SK-N-SH (cell line): ENCODE measurements at regions not wholly inside any gene's neighbourhood (a gene's known extent, or its start where the extent isn't known, plus 50 kb on each side); places are given as distances from the start of the nearest gene placed in this dataset.

Experiments used
- CTCF ChIA-PET: fragments of 300-600, 350-600 bp; formaldehyde crosslinking; extraction: SDS; loops from one replicate; lab custom pipeline; 2021; lab: Yijun Ruan, JAX
- POLR2A ChIA-PET: fragments of 350-600 bp; sonication (Branson Sonifier 250); formaldehyde crosslinking; extraction: SDS; loops from one replicate; lab custom pipeline; 2020; ENCODE audit warnings: antibody characterized with exemption, inconsistent platforms; lab: Yijun Ruan, JAX
- DNase-seq: peaks from one replicate; pipeline ENCODE4 v3.0.0; 2012
- H2AFZ ChIP-seq: fragments of 200-600 bp; sonication (generic); 2 replicates; pipeline ENCODE4 v1.8.1; 2016; ENCODE audit warnings: antibody characterized with exemption, mild to moderate bottlenecking, low read depth
- H3F3A ChIP-seq: fragments of 200-600 bp; sonication (generic); replicated peaks from 2 replicates; pipeline ENCODE3; 2016; ENCODE audit warnings: antibody characterized with exemption, mild to moderate bottlenecking; ENCODE audit not compliant: insufficient read depth
- H3K27ac ChIP-seq, 2 experiments: fragments of 200-500 bp in 1 of 2; fragments of 200-600 bp in 1 of 2; sonication (Bioruptor generic) in 1 of 2; sonication (generic), shearing (Covaris generic) in 1 of 2; 2 replicates each; pipeline versions ENCODE4 v1.5.1 to v1.6.1; 2014 to 2016; ENCODE audit warnings: low read depth in 2 of 2, inconsistent platforms in 1 of 2, low read length in 1 of 2, mild to moderate bottlenecking in 1 of 2, mixed read lengths in 1 of 2
- H3K27me3 ChIP-seq: fragments of 200-600 bp; sonication (generic), shearing (Covaris generic); 2 replicates; pipeline ENCODE4 v1.6.1; 2016; ENCODE audit warnings: mixed run types; ENCODE audit not compliant: insufficient read depth
- H3K36me3 ChIP-seq, 2 experiments: fragments of 200-500 bp in 1 of 2; fragments of 200-600 bp in 1 of 2; sonication (Bioruptor generic) in 1 of 2; sonication (generic) in 1 of 2; replicated peaks in 1 of 2; 2 replicates each; pipeline versions ENCODE3 to v1.5.1; 2014 to 2016; ENCODE audit warnings: low read length in 1 of 2, mild to moderate bottlenecking in 1 of 2; ENCODE audit not compliant: insufficient read depth in 2 of 2, control insufficient read depth in 1 of 2
- H3K4me1 ChIP-seq, 2 experiments: fragments of 200-500 bp in 1 of 2; fragments of 200-600 bp in 1 of 2; sonication (Bioruptor generic) in 1 of 2; sonication (generic), shearing (Covaris generic) in 1 of 2; 2 replicates each; pipeline versions ENCODE4 v1.5.1 to v1.6.1; 2014 to 2016; ENCODE audit warnings: low read depth in 1 of 2, low read length in 1 of 2, mixed run types in 1 of 2; ENCODE audit not compliant: insufficient read depth in 2 of 2, control insufficient read depth in 1 of 2
- H3K4me2 ChIP-seq: fragments of 200-600 bp; sonication (generic), shearing (Covaris generic); 2 replicates; pipeline ENCODE4 v1.6.1; 2017; ENCODE audit warnings: mixed run types
- H3K4me3 ChIP-seq, 2 experiments: fragments of 200-500 bp in 1 of 2; fragments of 200-600 bp in 1 of 2; sonication (Bioruptor generic) in 1 of 2; sonication (generic), shearing (Covaris generic) in 1 of 2; 2 replicates each; pipeline versions ENCODE4 v1.5.1 to v1.8.1; 2014 to 2016; ENCODE audit warnings: low read depth in 2 of 2, inconsistent platforms in 1 of 2, low read length in 1 of 2, mild to moderate bottlenecking in 1 of 2, mixed read lengths in 1 of 2, moderate library complexity in 1 of 2
- H3K79me2 ChIP-seq: fragments of 200-600 bp; sonication (generic); 2 replicates; pipeline ENCODE4 v1.8.1; 2017; ENCODE audit warnings: mild to moderate bottlenecking; ENCODE audit not compliant: insufficient read depth
- H3K9ac ChIP-seq: fragments of 200-600 bp; sonication (generic); 2 replicates; pipeline ENCODE4 v1.6.1; 2017; ENCODE audit warnings: mixed run types
- H3K9me2 ChIP-seq: fragments of 200-600 bp; sonication (generic); 2 replicates; pipeline ENCODE4 v1.6.1; 2017; ENCODE audit warnings: mixed run types
- H3K9me3 ChIP-seq: fragments of 200-600 bp; sonication (generic); 2 replicates; pipeline ENCODE4 v1.6.1; 2017; ENCODE audit warnings: mixed run types, mild to moderate bottlenecking, moderate library complexity
- H4K20me1 ChIP-seq: fragments of 200-600 bp; sonication (generic); 2 replicates; pipeline ENCODE4 v1.6.1; 2017; ENCODE audit warnings: mild to moderate bottlenecking, mixed run types; ENCODE audit not compliant: insufficient read depth
- ELF1 ChIP-seq: IDR thresholded peaks from 2 replicates; pipeline ENCODE4 v1.4.0; 2012
- GATA2 ChIP-seq: sonication (generic); formaldehyde crosslinking; IDR thresholded peaks from 2 replicates; pipeline ENCODE4 v1.5.0; 2020; ENCODE audit warnings: mild to moderate bottlenecking, missing genetic modification reagents
- NFIC ChIP-seq: IDR thresholded peaks from 2 replicates; pipeline ENCODE4 v1.4.0; 2012; ENCODE audit warnings: borderline replicate concordance
- TAF1 ChIP-seq: IDR thresholded peaks from 2 replicates; pipeline ENCODE4 v1.6.1; 2012; ENCODE audit warnings: low read depth, mild to moderate bottlenecking, low read length, moderate library complexity, borderline replicate concordance
- WGBS: methylation state at CpG from one replicate; pipeline ENCODE4 v1.1.6; 2017; ENCODE audit warnings: low lambda C conversion rate; 5-methylcytosine and 5-hydroxymethylcytosine counted together
- TF ChIP-seq, protein P1 (sequence below): IDR thresholded peaks from 2 replicates; pipeline ENCODE4 v1.4.0; 2012; ENCODE audit warnings: low read depth, borderline replicate concordance
- TF ChIP-seq, protein P2 (sequence below): IDR thresholded peaks from 2 replicates; pipeline ENCODE4 v1.4.0; 2012; ENCODE audit warnings: low read depth
- TF ChIP-seq, protein P3 (sequence below): fragments of 150-350 bp; IDR thresholded peaks from 2 replicates; pipeline ENCODE4 v1.6.1; 2017; ENCODE audit warnings: antibody characterized with exemption, low read length, low read depth, borderline replicate concordance

DNA sequence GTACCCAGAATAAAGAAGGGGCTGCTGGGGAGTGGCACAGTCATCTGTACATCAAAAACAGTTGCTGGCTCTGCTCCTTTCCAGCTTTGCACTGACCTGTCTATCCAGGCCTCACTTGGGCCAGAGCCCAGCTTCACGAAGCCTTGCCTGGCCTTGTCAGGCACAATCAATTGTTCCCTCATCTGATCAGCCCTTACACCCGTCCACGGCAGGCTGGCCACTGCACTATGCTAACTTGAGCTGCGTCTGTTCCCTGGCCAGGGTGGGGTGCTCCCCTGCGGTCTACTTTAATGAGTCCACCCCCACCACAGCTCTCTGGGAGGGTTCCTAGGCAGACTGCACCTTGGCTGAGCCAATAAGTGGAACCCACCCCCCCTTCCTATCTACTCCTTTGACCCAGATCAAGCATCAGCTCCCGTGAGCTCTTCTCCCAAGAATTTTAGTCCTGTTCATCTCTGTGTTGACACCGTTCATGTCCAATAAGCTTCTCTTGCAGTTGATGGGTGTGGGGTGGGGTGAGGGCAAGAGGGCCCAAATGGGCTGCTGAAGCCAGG, 74.3 kb upstream of the MLN start (continued):
- TF ChIP-seq, protein P1, sequence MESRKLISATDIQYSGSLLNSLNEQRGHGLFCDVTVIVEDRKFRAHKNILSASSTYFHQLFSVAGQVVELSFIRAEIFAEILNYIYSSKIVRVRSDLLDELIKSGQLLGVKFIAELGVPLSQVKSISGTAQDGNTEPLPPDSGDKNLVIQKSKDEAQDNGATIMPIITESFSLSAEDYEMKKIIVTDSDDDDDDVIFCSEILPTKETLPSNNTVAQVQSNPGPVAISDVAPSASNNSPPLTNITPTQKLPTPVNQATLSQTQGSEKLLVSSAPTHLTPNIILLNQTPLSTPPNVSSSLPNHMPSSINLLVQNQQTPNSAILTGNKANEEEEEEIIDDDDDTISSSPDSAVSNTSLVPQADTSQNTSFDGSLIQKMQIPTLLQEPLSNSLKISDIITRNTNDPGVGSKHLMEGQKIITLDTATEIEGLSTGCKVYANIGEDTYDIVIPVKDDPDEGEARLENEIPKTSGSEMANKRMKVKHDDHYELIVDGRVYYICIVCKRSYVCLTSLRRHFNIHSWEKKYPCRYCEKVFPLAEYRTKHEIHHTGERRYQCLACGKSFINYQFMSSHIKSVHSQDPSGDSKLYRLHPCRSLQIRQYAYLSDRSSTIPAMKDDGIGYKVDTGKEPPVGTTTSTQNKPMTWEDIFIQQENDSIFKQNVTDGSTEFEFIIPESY, result no peak
- no peak for TF ChIP-seq GATA2 (CRISPR knock-in tag)
- TF ChIP-seq, protein P2, sequence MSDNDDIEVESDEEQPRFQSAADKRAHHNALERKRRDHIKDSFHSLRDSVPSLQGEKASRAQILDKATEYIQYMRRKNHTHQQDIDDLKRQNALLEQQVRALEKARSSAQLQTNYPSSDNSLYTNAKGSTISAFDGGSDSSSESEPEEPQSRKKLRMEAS, result no peak
- TF ChIP-seq ELF1, result no peak
- no peak for TF ChIP-seq NFIC

DNA sequence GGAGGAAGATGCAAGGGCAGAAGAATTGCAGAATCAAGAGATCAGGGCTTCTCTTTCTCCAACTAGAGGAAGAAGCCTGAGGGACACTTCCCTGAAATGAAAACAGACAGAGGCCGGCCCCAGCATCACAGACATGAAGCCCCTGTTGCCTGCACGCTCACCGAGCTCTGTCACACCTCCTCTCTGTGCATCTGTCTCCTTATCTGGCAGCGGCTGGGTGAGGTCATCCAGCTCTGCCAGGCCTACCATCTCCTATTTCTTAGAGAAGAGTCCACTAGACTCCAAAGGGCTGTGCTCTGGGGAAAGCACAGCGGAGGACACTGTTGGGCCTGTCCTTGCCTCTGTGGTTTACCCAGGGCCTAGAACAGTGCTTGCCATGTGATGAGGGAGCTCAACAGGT, 71.9 kb upstream of the MLN start:
- Histone ChIP-seq H3K9me2 (no peaks in the 10 kb centered on the region), H3K36me3 (no peaks in the 10 kb centered on the region), H3K27me3 (no peaks in the 10 kb centered on the region), H3K4me1 (peaks cover 0 to 13% of the 10 kb centered on the region in 2 experiments; a peak in 1 of 4 replicates), H3K4me3 (no peak overlapping the region), H2AFZ (no peak overlapping the region), H3K79me2 (no peaks in the 10 kb centered on the region), H3K4me2 (no peak overlapping the region), H3K9me3 (no peaks in the 10 kb centered on the region), H3K27ac (no peak overlapping the region; a peak in 1 of 4 replicates), H3F3A (no peaks in the 10 kb centered on the region), H4K20me1 (no peaks in the 10 kb centered on the region), H3K9ac (no peak overlapping the region)
- CTCF ChIA-PET, result interaction anchor here (0.8 kb wide), 2 partner anchors 51 to 88 kb away, joined by 3 read pairs; no protein-coding TSS in a partner anchor
- 77% methylated on average over 3 of the region's 5 CpGs for WGBS
- DNase-seq, result peak; percentile 67
- TF ChIP-seq GATA2 (CRISPR knock-in tag), result peak; percentile 50
- TF ChIP-seq, protein P3, sequence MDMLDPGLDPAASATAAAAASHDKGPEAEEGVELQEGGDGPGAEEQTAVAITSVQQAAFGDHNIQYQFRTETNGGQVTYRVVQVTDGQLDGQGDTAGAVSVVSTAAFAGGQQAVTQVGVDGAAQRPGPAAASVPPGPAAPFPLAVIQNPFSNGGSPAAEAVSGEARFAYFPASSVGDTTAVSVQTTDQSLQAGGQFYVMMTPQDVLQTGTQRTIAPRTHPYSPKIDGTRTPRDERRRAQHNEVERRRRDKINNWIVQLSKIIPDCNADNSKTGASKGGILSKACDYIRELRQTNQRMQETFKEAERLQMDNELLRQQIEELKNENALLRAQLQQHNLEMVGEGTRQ, result no peak
- POLR2A ChIA-PET, result interaction anchor here (0.6 kb wide), 1 partner anchor 9 kb away, joined by 3 read pairs; no protein-coding TSS in a partner anchor

DNA sequence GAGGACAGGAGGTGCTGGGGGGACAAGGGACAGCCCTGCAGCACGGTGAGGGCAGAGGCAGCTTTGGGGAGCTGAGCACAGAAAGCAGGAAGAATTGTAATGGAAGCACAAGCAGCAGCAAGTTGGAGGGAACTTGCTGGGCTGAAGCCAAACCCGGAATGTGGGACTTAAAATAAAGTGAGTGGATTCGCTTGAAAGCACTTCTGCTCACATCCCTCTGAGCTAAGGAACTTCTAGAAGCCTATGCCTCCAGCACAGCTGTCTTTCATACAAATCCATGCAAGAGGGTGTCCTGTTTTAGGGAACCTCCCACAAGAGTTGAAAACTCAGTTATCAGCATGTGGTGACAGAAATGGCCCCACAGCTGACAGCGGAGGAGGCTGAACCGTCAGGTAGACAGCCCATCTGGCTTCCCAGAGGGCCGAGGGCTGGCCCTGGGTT, 71.4 kb upstream of the MLN start:
- H3K79me2 ChIP-seq, result no peaks in the 10 kb centered on the region
- H2AFZ ChIP-seq, result no peak overlapping the region
- no peaks in the 10 kb centered on the region for H4K20me1 ChIP-seq
- no peak overlapping the region for H3K9ac ChIP-seq
- no peak overlapping the region for H3K4me2 ChIP-seq
- ChIA-PET CTCF (interaction anchor here (0.8 kb wide), 1 partner anchor 87 kb away, joined by 3 read pairs; no protein-coding TSS in a partner anchor), POLR2A (interaction anchor here (0.6 kb wide), 1 partner anchor 10 kb away, joined by 3 read pairs; no protein-coding TSS in a partner anchor)
- H3F3A ChIP-seq, result no peaks in the 10 kb centered on the region
- no peaks in the 10 kb centered on the region for H3K9me3 ChIP-seq
- H3K9me2 ChIP-seq, result no peaks in the 10 kb centered on the region
- no peak overlapping the region for H3K27ac ChIP-seq
- H3K4me3 ChIP-seq, result no peak overlapping the region
- DNase-seq, result no peak
- H3K27me3 ChIP-seq, result no peaks in the 10 kb centered on the region
- H3K4me1 ChIP-seq, result peaks cover 0 to 13% of the 10 kb centered on the region in 2 experiments; a peak in 1 of 4 replicates
- H3K36me3 ChIP-seq, result no peaks in the 10 kb centered on the region
- 43% methylated on average over 2 of the region's 6 CpGs for WGBS
- no peak for TF ChIP-seq TAF1
